H9 (cell line): ENCODE measurements at regions not wholly inside any gene's neighbourhood (a gene's known extent, or its start where the extent isn't known, plus 50 kb on each side); places are given as distances from the start of the nearest gene placed in this dataset.

ENCODE experiments used
- DNase-seq: peaks from one replicate; pipeline ENCODE4 v3.0.0-alpha.2; 2017
- H2AFZ ChIP-seq: one replicate; pipeline ENCODE4 v1.6.1; 2013; ENCODE audit warnings: mild to moderate bottlenecking, low read length, control low read depth, moderate library complexity
- H2AK5ac ChIP-seq: 2 replicates; pipeline ENCODE4 v1.6.1; 2013; ENCODE audit warnings: low read length, control low read depth, mixed read lengths; ENCODE audit not compliant: insufficient read length
- H2BK120ac ChIP-seq: one replicate; pipeline ENCODE4 v1.6.1; 2013; ENCODE audit warnings: low read depth, mild to moderate bottlenecking, low read length, control low read depth, inconsistent platforms; ENCODE audit not compliant: poor library complexity, severe bottlenecking
- H2BK12ac ChIP-seq: 2 replicates; pipeline ENCODE4 v1.6.1; 2013; ENCODE audit warnings: low read length, control low read depth, mixed read lengths, low read depth; ENCODE audit not compliant: insufficient read length
- H2BK15ac ChIP-seq: 2 replicates; pipeline ENCODE4 v1.6.1; 2013; ENCODE audit warnings: low read depth, low read length, control low read depth
- H2BK20ac ChIP-seq: one replicate; pipeline ENCODE4 v1.6.1; 2013; ENCODE audit warnings: low read depth, mild to moderate bottlenecking, low read length, control low read depth, inconsistent platforms; ENCODE audit not compliant: poor library complexity, severe bottlenecking
- H2BK5ac ChIP-seq: 2 replicates; pipeline ENCODE4 v1.6.1; 2013; ENCODE audit warnings: low read length, control low read depth, mixed read lengths; ENCODE audit not compliant: insufficient read length
- H3K14ac ChIP-seq: 2 replicates; pipeline ENCODE4 v1.6.1; 2013; ENCODE audit warnings: low read length, control low read depth; ENCODE audit not compliant: insufficient read depth
- H3K18ac ChIP-seq: 2 replicates; pipeline ENCODE4 v1.6.1; 2013; ENCODE audit warnings: low read depth, mild to moderate bottlenecking, mixed read lengths, low read length, control low read depth; ENCODE audit not compliant: insufficient read length
- H3K23ac ChIP-seq: 2 replicates; pipeline ENCODE4 v1.6.1; 2013; ENCODE audit warnings: low read length, control low read depth, mixed read lengths, low read depth; ENCODE audit not compliant: insufficient read length
- H3K23me2 ChIP-seq: 2 replicates; pipeline ENCODE4 v1.6.1; 2013; ENCODE audit warnings: low read depth, mild to moderate bottlenecking, mixed read lengths, low read length, control low read depth; ENCODE audit not compliant: insufficient read length, poor library complexity, severe bottlenecking
- H3K27ac ChIP-seq: 2 replicates; pipeline ENCODE4 v1.5.1; 2013; ENCODE audit warnings: low read length, control low read depth, mixed read lengths, low read depth; ENCODE audit not compliant: insufficient read length
- H3K27me3 ChIP-seq: 2 replicates; pipeline ENCODE4 v1.6.1; 2013; ENCODE audit warnings: low read length, control low read depth, inconsistent platforms; ENCODE audit not compliant: insufficient read depth
- H3K4ac ChIP-seq: 2 replicates; pipeline ENCODE4 v1.6.1; 2013; ENCODE audit warnings: low read depth, mild to moderate bottlenecking, control low read depth, inconsistent platforms, low read length, moderate library complexity
- H3K4me1 ChIP-seq: 2 replicates; pipeline ENCODE4 v1.6.1; 2013; ENCODE audit warnings: low read length, control low read depth, inconsistent platforms; ENCODE audit not compliant: insufficient read depth
- H3K4me2 ChIP-seq: 2 replicates; pipeline ENCODE4 v1.6.1; 2013; ENCODE audit warnings: low read length, control low read depth, mixed read lengths; ENCODE audit not compliant: insufficient read length, insufficient read depth
- H3K56ac ChIP-seq: 2 replicates; pipeline ENCODE4 v1.6.1; 2013; ENCODE audit warnings: low read depth, mild to moderate bottlenecking, mixed read lengths, low read length, control low read depth; ENCODE audit not compliant: insufficient read length
- H3K79me1 ChIP-seq: 2 replicates; pipeline ENCODE4 v1.6.1; 2013; ENCODE audit warnings: low read depth, mild to moderate bottlenecking, moderate library complexity, low read length, control low read depth, inconsistent platforms; ENCODE audit not compliant: insufficient read depth, poor library complexity, severe bottlenecking
- H3K79me2 ChIP-seq: 2 replicates; pipeline ENCODE4 v1.6.1; 2013; ENCODE audit warnings: low read length, control low read depth, inconsistent platforms; ENCODE audit not compliant: insufficient read depth
- H3K9ac ChIP-seq: 2 replicates; pipeline ENCODE4 v1.6.1; 2013; ENCODE audit warnings: low read length, control low read depth, mixed read lengths; ENCODE audit not compliant: insufficient read length; ENCODE audit errors: extremely low read depth
- H3K9me3 ChIP-seq: one replicate; pipeline ENCODE4 v1.6.1; 2013; ENCODE audit warnings: low read depth, low read length, inconsistent platforms; ENCODE audit not compliant: control insufficient read depth
- H3T11ph ChIP-seq: one replicate; pipeline ENCODE4 v1.6.1; 2013; ENCODE audit warnings: mild to moderate bottlenecking, low read length, control low read depth, inconsistent platforms
- H4K20me1 ChIP-seq: one replicate; pipeline ENCODE4 v1.6.1; 2013; ENCODE audit not compliant: control insufficient read depth, insufficient read length, insufficient read depth
- H4K5ac ChIP-seq: 2 replicates; pipeline ENCODE4 v1.6.1; 2013; ENCODE audit warnings: low read depth, mild to moderate bottlenecking, mixed read lengths, low read length, control low read depth; ENCODE audit not compliant: insufficient read length
- H4K8ac ChIP-seq: replicated peaks from 2 replicates; pipeline ENCODE4 v1.6.1; 2013; ENCODE audit warnings: low read length, control low read depth, mixed read lengths, low read depth; ENCODE audit not compliant: insufficient read length
- H4K91ac ChIP-seq: 2 replicates; pipeline ENCODE4 v1.6.1; 2013; ENCODE audit warnings: low read depth, mild to moderate bottlenecking, moderate library complexity, mixed read lengths, low read length, control low read depth; ENCODE audit not compliant: insufficient read length
- H3K27ac Mint-ChIP-seq, 3 experiments: 2 replicates in 2 of 3; 3 replicates in 1 of 3; pipeline ENCODE4 v1.8.0; 2020 to 2021; ENCODE audit warnings: mixed read lengths in 3 of 3, mild to moderate bottlenecking in 1 of 3, moderate library complexity in 1 of 3
- H3K27me3 Mint-ChIP-seq: 2 replicates; pipeline ENCODE4 v1.8.0; 2021; ENCODE audit warnings: low read depth, mild to moderate bottlenecking, moderate library complexity, mixed read lengths
- H3K36me3 Mint-ChIP-seq, 3 experiments: 2 replicates in 2 of 3; 3 replicates in 1 of 3; pipeline ENCODE4 v1.8.0; 2020 to 2021; ENCODE audit warnings: low read depth in 3 of 3, mixed read lengths in 3 of 3; ENCODE audit not compliant: insufficient read depth in 1 of 3
- H3K4me1 Mint-ChIP-seq, 2 experiments: 2 replicates each; pipeline ENCODE4 v1.8.0; 2020; ENCODE audit warnings: mixed read lengths in 2 of 2
- H3K4me3 Mint-ChIP-seq, 2 experiments: 2 replicates in 1 of 2; 3 replicates in 1 of 2; pipeline ENCODE4 v1.8.0; 2020 to 2021; ENCODE audit warnings: mild to moderate bottlenecking in 2 of 2, mixed read lengths in 2 of 2, moderate library complexity in 1 of 2
- H3K9me3 Mint-ChIP-seq, 2 experiments: 2 replicates in 1 of 2; 3 replicates in 1 of 2; pipeline ENCODE4 v1.8.0; 2020; ENCODE audit warnings: mild to moderate bottlenecking in 2 of 2, mixed read lengths in 2 of 2, moderate library complexity in 1 of 2
- WGBS: extraction: QIAGEN DNeasy Blood & Tissue Kit; methylation state at CpG from one replicate; pipeline ENCODE4 v1.1.7; 2013; ENCODE audit warnings: missing lambda C conversion rate, low lambda C conversion rate, mixed read lengths; ENCODE audit not compliant: insufficient read length; ENCODE audit errors: extremely low coverage; 5-methylcytosine and 5-hydroxymethylcytosine counted together
- TF ChIP-seq, protein P1 (sequence below): fragments of 200-600 bp; sonication (generic); conservative IDR thresholded peaks from 3 replicates; pipeline ENCODE4 v1.8.0; 2021; ENCODE audit warnings: antibody characterized with exemption, mild to moderate bottlenecking

DNA sequence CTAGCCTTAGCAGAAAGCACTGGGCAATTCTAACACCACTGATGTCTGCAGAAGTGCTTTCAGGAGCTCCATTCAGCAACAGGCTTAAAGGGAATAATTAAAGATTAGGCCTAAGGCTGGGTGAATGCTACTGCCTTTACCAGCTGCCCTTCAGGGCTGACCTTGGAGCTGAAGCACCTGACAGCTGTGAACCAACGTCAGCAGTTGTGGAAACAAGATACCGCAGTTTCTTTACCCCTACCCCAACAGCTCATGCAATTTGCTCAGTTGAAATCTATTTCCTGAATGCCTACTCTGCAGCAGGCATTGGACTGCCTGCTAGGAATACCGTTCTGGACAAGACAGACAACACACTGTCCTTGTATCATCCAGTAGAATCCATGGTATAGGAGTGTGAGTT, 51.5 kb upstream of the ADTRP start:
- peaks cover 2% of the 10 kb centered on the region; the same call in 1 of the 2 replicates for H3K27me3 Mint-ChIP-seq
- no peak overlapping the region for H4K91ac ChIP-seq
- H4K20me1 ChIP-seq: no peaks in the 10 kb centered on the region
- no peaks in the 10 kb centered on the region for H3K27me3 ChIP-seq
- no peak overlapping the region for H3K27ac ChIP-seq
- no peak overlapping the region for H2BK120ac ChIP-seq
- H3K18ac ChIP-seq: no peak overlapping the region
- H3K79me1 ChIP-seq: no peaks in the 10 kb centered on the region
- peaks cover 4% of the 10 kb centered on the region; the same call in 1 of the 2 replicates for H3K4me1 ChIP-seq
- no peaks in the 10 kb centered on the region for H3K9me3 ChIP-seq
- no peak overlapping the region for H3K27ac Mint-ChIP-seq
- H4K8ac ChIP-seq: no peak overlapping the region
- DNase-seq: no peak
- H3K4me1 Mint-ChIP-seq: peaks cover 13 to 18% of the 10 kb centered on the region in 2 experiments
- no peak overlapping the region for H2BK15ac ChIP-seq
- H4K5ac ChIP-seq: no peak overlapping the region
- no peak overlapping the region for H3K9ac ChIP-seq
- no CpG with 5 or more reads among the region's 3 CpGs for WGBS
- H3K14ac ChIP-seq: no peak overlapping the region
- no peak overlapping the region for H2BK20ac ChIP-seq
- H3K36me3 Mint-ChIP-seq: no peaks in the 10 kb centered on the region
- H3K23me2 ChIP-seq: no peaks in the 10 kb centered on the region
- no peak overlapping the region for H2BK12ac ChIP-seq
- H2AK5ac ChIP-seq: no peak overlapping the region
- H3K4me3 Mint-ChIP-seq: no peak overlapping the region
- H3K79me2 ChIP-seq: no peaks in the 10 kb centered on the region
- no peak overlapping the region for H3K23ac ChIP-seq
- no peak overlapping the region for H3K4ac ChIP-seq
- no peak overlapping the region for H3K56ac ChIP-seq
- no peak overlapping the region for H3T11ph ChIP-seq
- H3K9me3 Mint-ChIP-seq: no peaks in the 10 kb centered on the region
- no peak overlapping the region for H3K4me2 ChIP-seq
- TF ChIP-seq, protein P1, sequence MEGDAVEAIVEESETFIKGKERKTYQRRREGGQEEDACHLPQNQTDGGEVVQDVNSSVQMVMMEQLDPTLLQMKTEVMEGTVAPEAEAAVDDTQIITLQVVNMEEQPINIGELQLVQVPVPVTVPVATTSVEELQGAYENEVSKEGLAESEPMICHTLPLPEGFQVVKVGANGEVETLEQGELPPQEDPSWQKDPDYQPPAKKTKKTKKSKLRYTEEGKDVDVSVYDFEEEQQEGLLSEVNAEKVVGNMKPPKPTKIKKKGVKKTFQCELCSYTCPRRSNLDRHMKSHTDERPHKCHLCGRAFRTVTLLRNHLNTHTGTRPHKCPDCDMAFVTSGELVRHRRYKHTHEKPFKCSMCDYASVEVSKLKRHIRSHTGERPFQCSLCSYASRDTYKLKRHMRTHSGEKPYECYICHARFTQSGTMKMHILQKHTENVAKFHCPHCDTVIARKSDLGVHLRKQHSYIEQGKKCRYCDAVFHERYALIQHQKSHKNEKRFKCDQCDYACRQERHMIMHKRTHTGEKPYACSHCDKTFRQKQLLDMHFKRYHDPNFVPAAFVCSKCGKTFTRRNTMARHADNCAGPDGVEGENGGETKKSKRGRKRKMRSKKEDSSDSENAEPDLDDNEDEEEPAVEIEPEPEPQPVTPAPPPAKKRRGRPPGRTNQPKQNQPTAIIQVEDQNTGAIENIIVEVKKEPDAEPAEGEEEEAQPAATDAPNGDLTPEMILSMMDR: no peak
- H2AFZ ChIP-seq: no peak overlapping the region
- no peak overlapping the region for H2BK5ac ChIP-seq
